SK-N-MC (cell line): ENCODE measurements at regions not wholly inside any gene's neighbourhood (a gene's known extent, or its start where the extent isn't known, plus 50 kb on each side); places are given as distances from the start of the nearest gene placed in this dataset.

Source experiments
- DNase-seq: peaks from one replicate; pipeline ENCODE4 v3.0.0-alpha.2; 2011; ENCODE audit warnings: low read depth, low spot score
- H3K27ac ChIP-seq: fragments of 200-600 bp; sonication (generic); 2 replicates; pipeline ENCODE4 v1.5.1; 2016; ENCODE audit warnings: mixed run types
- H3K36me3 ChIP-seq: fragments of 200-600 bp; sonication (generic); 2 replicates; pipeline ENCODE4 v1.6.1; 2017; ENCODE audit warnings: antibody characterized with exemption, low read length, mixed read lengths; ENCODE audit not compliant: insufficient read depth
- H3K4me3 ChIP-seq: fragments of 200-600 bp; sonication (generic); 2 replicates; pipeline ENCODE4 v1.5.1; 2016
- H3K9ac ChIP-seq: fragments of 200-600 bp; sonication (generic); 2 replicates; pipeline ENCODE4 v1.8.0; 2017; ENCODE audit warnings: mixed run types, mixed read lengths; ENCODE audit not compliant: insufficient read length
- H3K9me3 ChIP-seq: fragments of 200-600 bp; sonication (generic); 2 replicates; pipeline ENCODE4 v1.6.1; 2017; ENCODE audit warnings: low read depth, mild to moderate bottlenecking, antibody characterized with exemption, low read length, moderate library complexity, mixed read lengths
- EZH2 ChIP-seq: fragments of 200-600 bp; sonication (generic); IDR thresholded peaks from one replicate; pipeline ENCODE4 v1.6.1; 2017; ENCODE audit warnings: antibody characterized with exemption
- FOXP2 ChIP-seq: optimal IDR thresholded peaks from 2 replicates; pipeline ENCODE3; 2011; ENCODE audit warnings: mild to moderate bottlenecking, moderate library complexity; ENCODE audit not compliant: insufficient read depth; ENCODE audit errors: extremely low read length, control extremely low read depth
- POLR2AphosphoS5 ChIP-seq: IDR thresholded peaks from 2 replicates; pipeline ENCODE4 v1.6.1; 2012; ENCODE audit warnings: mild to moderate bottlenecking, low read depth, low read length, borderline replicate concordance

DNA sequence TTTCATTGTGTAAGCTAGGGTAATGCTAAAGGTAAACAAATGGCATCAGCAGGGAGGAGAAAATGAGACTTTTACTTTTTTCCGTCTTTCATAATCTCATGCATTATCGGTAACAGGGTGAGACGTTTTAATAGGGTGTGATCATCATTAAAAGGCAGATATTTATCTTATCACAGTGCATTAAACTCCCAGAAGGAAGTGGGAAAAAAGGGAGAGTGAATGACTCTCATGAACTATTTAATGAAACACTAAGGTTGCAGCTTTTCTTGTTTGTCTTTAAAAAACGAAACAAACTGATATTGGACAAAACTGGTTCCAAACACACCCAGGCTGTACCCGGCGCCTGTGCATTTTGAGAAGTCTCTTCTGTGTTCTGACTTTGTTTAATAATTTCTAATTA, 1936.8 kb upstream of the PIK3C3 start:
- Histone ChIP-seq H3K27ac (no peak overlapping the region), H3K9me3 (no peaks in the 10 kb centered on the region), H3K9ac (no peak overlapping the region), H3K36me3 (no peaks in the 10 kb centered on the region), H3K4me3 (no peak overlapping the region)
- TF ChIP-seq EZH2 (no peak), POLR2AphosphoS5 (no peak), FOXP2 (no peak)
- DNase-seq: no peak

- H3K4me3 ChIP-seq: no peak overlapping the region
- H3K36me3 ChIP-seq: no peaks in the 10 kb centered on the region
- H3K9ac ChIP-seq: no peak overlapping the region
- H3K27ac ChIP-seq: no peak overlapping the region
- TF ChIP-seq EZH2: no peak
- no peak for TF ChIP-seq POLR2AphosphoS5
- TF ChIP-seq FOXP2: no peak
- DNase-seq: no peak
- H3K9me3 ChIP-seq: no peaks in the 10 kb centered on the region
Measured at GRCh38 chr18:40017021-40017420, 1938.0 kb upstream of the PIK3C3 start.

GRCh38 chr18:40016405-40016804, 1938.6 kb upstream of the PIK3C3 start:
- Histone ChIP-seq H3K9me3 (no peaks in the 10 kb centered on the region), H3K9ac (no peak overlapping the region), H3K27ac (no peak overlapping the region), H3K36me3 (no peaks in the 10 kb centered on the region), H3K4me3 (no peak overlapping the region)
- DNase-seq: no peak
- TF ChIP-seq POLR2AphosphoS5: no peak
- no peak for TF ChIP-seq FOXP2
- TF ChIP-seq EZH2: no peak

DNA sequence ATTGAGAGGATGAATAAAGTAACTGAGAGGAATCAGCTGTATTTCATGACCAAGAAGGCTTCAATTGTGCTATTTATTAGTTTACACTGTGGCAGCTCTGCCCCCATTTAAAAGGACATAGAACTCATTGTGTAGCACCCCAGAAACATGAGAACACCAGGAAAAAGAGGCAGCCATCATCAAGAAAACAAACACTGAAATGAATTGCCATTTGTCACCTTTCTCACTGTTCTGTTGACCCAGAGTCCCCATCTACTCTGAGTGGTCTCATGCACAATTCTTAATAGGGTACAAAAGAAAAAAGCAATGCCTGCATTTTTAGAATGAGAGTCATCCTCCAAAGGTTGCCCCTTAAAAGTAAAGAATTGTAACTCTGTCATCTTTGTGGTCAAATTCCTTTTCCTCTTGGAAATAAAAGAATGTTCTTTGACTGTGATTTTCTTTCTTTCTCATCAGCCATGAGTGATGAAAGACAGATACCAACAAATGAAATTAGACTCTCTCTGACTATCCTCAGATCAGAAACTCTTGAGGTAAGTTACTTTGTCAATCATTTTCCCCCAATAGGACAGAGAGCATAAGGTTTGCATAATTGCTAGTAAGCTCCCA, 1941.9 kb upstream of the PIK3C3 start:
- H3K9me3 ChIP-seq: no peaks in the 10 kb centered on the region
- no peaks in the 10 kb centered on the region for H3K36me3 ChIP-seq
- no peak overlapping the region for H3K27ac ChIP-seq
- DNase-seq: no peak
- H3K9ac ChIP-seq: no peak overlapping the region
- TF ChIP-seq EZH2 (no peak), FOXP2 (no peak), POLR2AphosphoS5 (no peak)
- H3K4me3 ChIP-seq: no peak overlapping the region

GRCh38 chr18:40011201-40011600, 1943.8 kb upstream of the PIK3C3 start:
- H3K9me3 ChIP-seq: no peaks in the 10 kb centered on the region
- no peaks in the 10 kb centered on the region for H3K36me3 ChIP-seq
- no peak overlapping the region for H3K27ac ChIP-seq
- no peak overlapping the region for H3K9ac ChIP-seq
- no peak for TF ChIP-seq EZH2
- no peak for TF ChIP-seq POLR2AphosphoS5
- TF ChIP-seq FOXP2: no peak
- no peak overlapping the region for H3K4me3 ChIP-seq
- DNase-seq: no peak

GRCh38 chr18:40006634-40007033, 1948.4 kb upstream of the PIK3C3 start:
- Histone ChIP-seq H3K9me3 (no peaks in the 10 kb centered on the region), H3K9ac (no peak overlapping the region), H3K27ac (no peak overlapping the region), H3K36me3 (no peaks in the 10 kb centered on the region), H3K4me3 (no peak overlapping the region)
- no peak for TF ChIP-seq FOXP2
- TF ChIP-seq EZH2: no peak
- no peak for TF ChIP-seq POLR2AphosphoS5
- DNase-seq: no peak

DNA sequence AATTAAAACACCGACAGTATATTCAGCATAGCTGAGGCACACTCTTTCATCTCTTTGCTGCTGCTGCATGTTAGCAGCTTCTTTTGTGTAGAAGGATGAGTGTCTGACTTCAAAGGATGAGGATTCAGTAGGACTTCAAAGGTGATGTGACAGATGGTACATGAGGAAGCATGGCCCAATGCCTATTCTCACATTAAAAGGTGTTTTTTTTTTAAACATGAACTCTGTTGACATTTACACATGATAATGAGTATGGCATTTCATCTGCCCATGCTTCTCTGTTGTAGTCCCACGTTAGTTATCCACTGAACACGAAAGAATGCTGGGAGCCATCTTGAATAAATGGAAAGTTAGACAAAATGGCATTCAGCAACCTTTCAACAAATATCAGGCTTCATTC, 1950.8 kb upstream of the PIK3C3 start:
- H3K9ac ChIP-seq: no peak overlapping the region
- H3K36me3 ChIP-seq: no peaks in the 10 kb centered on the region
- H3K9me3 ChIP-seq: no peaks in the 10 kb centered on the region
- no peak overlapping the region for H3K4me3 ChIP-seq
- no peak for DNase-seq
- H3K27ac ChIP-seq: no peak overlapping the region
- TF ChIP-seq FOXP2 (no peak), POLR2AphosphoS5 (no peak), EZH2 (no peak)

DNA sequence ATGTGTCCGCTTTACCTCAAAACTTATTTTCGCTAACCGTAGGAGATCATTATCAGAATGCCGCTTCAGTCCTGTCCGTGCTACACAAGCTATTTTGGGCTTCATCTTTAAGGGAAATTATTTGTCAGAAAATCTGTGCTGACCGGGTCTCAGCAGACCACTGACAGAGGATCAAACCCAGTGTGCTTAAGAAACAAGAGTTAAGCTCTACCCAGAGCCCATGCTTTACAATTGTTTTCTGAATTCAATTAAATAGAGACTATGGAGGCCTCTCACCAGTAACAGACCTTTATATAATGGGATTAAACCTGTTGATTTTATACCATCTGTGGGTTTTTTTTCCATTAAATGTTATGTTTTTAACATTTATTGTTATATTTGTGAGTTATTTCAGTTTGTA, 1956.7 kb upstream of the PIK3C3 start:
- Histone ChIP-seq H3K9me3 (no peaks in the 10 kb centered on the region), H3K9ac (no peak overlapping the region), H3K36me3 (no peaks in the 10 kb centered on the region), H3K4me3 (no peak overlapping the region), H3K27ac (no peak overlapping the region)
- no peak for DNase-seq
- TF ChIP-seq EZH2: no peak

DNA sequence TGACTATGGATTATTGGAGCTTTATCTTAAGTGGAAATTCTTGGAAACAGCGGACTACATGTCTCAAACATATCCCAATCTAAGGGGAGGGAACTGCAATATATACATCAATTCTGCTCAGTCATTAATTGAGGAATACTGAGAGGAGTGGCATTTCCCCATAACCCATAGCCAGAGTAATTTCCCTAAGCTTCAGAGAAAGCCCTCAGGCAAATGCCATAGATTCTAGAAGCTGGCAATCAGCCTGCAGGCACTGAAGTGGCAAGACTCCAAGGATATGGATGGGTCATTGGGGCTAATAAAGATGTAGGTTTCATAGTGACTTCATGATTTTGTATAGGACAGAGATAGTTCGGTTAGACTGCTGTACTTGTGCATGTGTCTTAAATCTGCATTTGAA, 1960.5 kb upstream of the PIK3C3 start:
- Histone ChIP-seq H3K9me3 (no peaks in the 10 kb centered on the region), H3K9ac (no peak overlapping the region), H3K27ac (no peak overlapping the region), H3K4me3 (no peak overlapping the region), H3K36me3 (no peaks in the 10 kb centered on the region)
- no peak for TF ChIP-seq EZH2
- TF ChIP-seq FOXP2: no peak
- TF ChIP-seq POLR2AphosphoS5: no peak
- DNase-seq: no peak
